ENCODE measurements at regions not wholly inside any gene's neighbourhood (a gene's known extent, or its start where the extent isn't known, plus 50 kb on each side); places are given as distances from the start of the nearest gene placed in this dataset.

DNA sequence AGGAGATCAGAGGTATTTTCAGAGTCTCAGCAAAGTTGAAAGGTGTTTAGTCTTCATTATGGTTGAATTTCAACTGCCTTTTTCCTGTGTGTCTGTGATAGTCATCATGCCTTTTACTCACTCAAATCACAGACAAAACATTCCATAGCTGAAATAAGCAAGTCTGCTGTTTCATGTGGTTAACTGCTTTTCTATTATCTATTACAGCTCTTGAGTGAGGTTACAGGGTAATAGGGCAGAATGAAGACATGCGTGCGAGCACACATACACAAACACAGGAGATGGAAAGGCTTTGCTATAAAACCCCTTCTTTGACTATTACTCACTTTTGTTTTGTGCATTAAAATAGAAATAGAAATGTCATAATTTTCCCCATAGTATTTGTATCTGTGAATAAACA, 192.6 kb upstream of the RARB start:
- Histone ChIP-seq H2BK20ac (ENCODE audit: low read length) (no peak overlapping the region), H2AFZ (ENCODE audit: low read length) (no peak overlapping the region), H3K4me3 (ENCODE audit: extremely low read depth in 1 of 4, insufficient read depth in 2 of 4, low read depth in 3 of 4, low read length in 4 of 4) (no peak overlapping the region), H3K9me3 (ENCODE audit: insufficient read depth in 2 of 2, low read depth in 1 of 2, low read length in 1 of 2) (no peaks in the 10 kb centered on the region), H3K23me2 (ENCODE audit: low read depth, low read length) (no peaks in the 10 kb centered on the region), H3K56ac (replicated peaks; ENCODE audit: insufficient read length, low read depth, low read length) (no peak overlapping the region), H2BK15ac (ENCODE audit: low read length) (no peak overlapping the region), H2BK12ac (ENCODE audit: low read depth, low read length) (no peak overlapping the region), H3K23ac (ENCODE audit: insufficient read length) (no peak overlapping the region), H4K91ac (replicated peaks; ENCODE audit: insufficient read length, low read length) (no peak overlapping the region), H3K18ac (ENCODE audit: extremely low read depth, low read length) (no peak overlapping the region), H2BK120ac (replicated peaks; ENCODE audit: low read depth, low read length) (no peak overlapping the region), H2BK5ac (ENCODE audit: low read depth, low read length) (no peak overlapping the region), H3K14ac (ENCODE audit: insufficient read length) (no peak overlapping the region), H3K4me2 (ENCODE audit: insufficient read depth in 1 of 2, low read depth in 2 of 2, low read length in 2 of 2) (no peak overlapping the region), H3K9ac (replicated peaks in 1 of 4; ENCODE audit: extremely low read depth in 1 of 4, low read depth in 3 of 4, low read length in 3 of 4) (no peak overlapping the region), H3K27me3 (replicated peaks in 1 of 4; ENCODE audit: control insufficient read depth in 3 of 4, extremely low read depth in 1 of 4, insufficient read depth in 3 of 4, low read length in 3 of 4) (no peaks in the 10 kb centered on the region), H4K5ac (ENCODE audit: insufficient read length, low read depth, low read length) (no peak overlapping the region), H3K4me1 (replicated peaks in 1 of 4; ENCODE audit: control insufficient read depth in 3 of 4, insufficient read depth in 4 of 4, low read length in 3 of 4) (no peaks in the 10 kb centered on the region), H4K8ac (ENCODE audit: extremely low read depth, insufficient read depth, low read length) (no peak overlapping the region), H2AK5ac (ENCODE audit: low read depth, low read length) (no peak overlapping the region), H3K79me2 (ENCODE audit: control insufficient read depth in 1 of 2, insufficient read depth in 2 of 2, low read length in 2 of 2) (no peaks in the 10 kb centered on the region), H3K79me1 (ENCODE audit: low read depth, low read length) (no peaks in the 10 kb centered on the region), H3K36me3 (ENCODE audit: control insufficient read depth in 2 of 4, insufficient read depth in 4 of 4, low read length in 3 of 4) (no peaks in the 10 kb centered on the region), H3K4ac (replicated peaks; ENCODE audit: insufficient read length, low read depth, low read length) (no peak overlapping the region), H4K20me1 (replicated peaks in 1 of 2; ENCODE audit: control insufficient read depth in 1 of 2, insufficient read depth in 2 of 2, low read length in 2 of 2) (no peaks in the 10 kb centered on the region), H3K27ac (ENCODE audit: low read depth, low read length) (no peak overlapping the region)
- FAIRE-seq = no peak
- WGBS, 2 experiments (ENCODE audit: extremely low coverage in 1 of 2, insufficient coverage in 1 of 2, insufficient read length in 1 of 2, insufficient replicate concordance in 2 of 2, low coverage in 1 of 2, low lambda C conversion rate in 2 of 2, missing lambda C conversion rate in 1 of 2) = 93% methylated on average over 2 of the region's 2 CpGs; no CpG with 5 or more reads in 1 of the 2 experiments
- no peak for DNase-seq (ENCODE audit: low read depth in 1 of 2, low spot score in 2 of 2)
- TF ChIP-seq GTF2F1 (IDR thresholded peaks at IDR 0.05; ENCODE audit: borderline replicate concordance, low read depth, low read length) (no peak), JUND (IDR thresholded peaks at IDR 0.05; ENCODE audit: low read length) (no peak), CTBP2 (IDR thresholded peaks at IDR 0.05; ENCODE audit: borderline replicate concordance, insufficient read depth, insufficient read length, low read length) (no peak), BACH1 (IDR thresholded peaks at IDR 0.05; ENCODE audit: low read length) (no peak), SP1 (IDR thresholded peaks at IDR 0.05; ENCODE audit: low read depth, low read length) (no peak), TBP (IDR thresholded peaks at IDR 0.05; ENCODE audit: low read depth, low read length) (no peak)
- ChIA-PET POLR2A (ENCODE audit: partially characterized antibody) (no interaction called here), CTCF (ENCODE audit: partially characterized antibody) (no interaction called here)

Measured in H1 (cell line).